Pancreas (tissue), 10 donors: ENCODE measurements at regions not wholly inside any gene's neighbourhood (a gene's known extent, or its start where the extent isn't known, plus 50 kb on each side); places are given as distances from the start of the nearest gene placed in this dataset.
"Not testable (repeated sequence)": the region's sequence is repeated elsewhere in the genome, so short reads cannot be mapped to it uniquely, and the experiment has no call there.

Source experiments
- ATAC-seq, 4 donors: fragments of 200-7000 bp; cut with Tn5 transposase; one replicate each; pipeline versions ENCODE4 v1.8.0 to v1.9.1; 2020; ENCODE audit warnings: mild to moderate bottlenecking in 4 of 4, moderate library complexity in 4 of 4
- DNase-seq, 6 donors: peaks; one replicate each; pipeline ENCODE4 v3.0.0-alpha.2; 2020
- FAIRE-seq: peaks from 2 replicates; lab custom pipeline; 2012; peaks lifted over from hg19 to GRCh38; lab: Jason Lieb, UNC
- H3K27ac ChIP-seq, 4 donors: fragments of 200-600 bp; sonication (generic); 1 replicate in 3 of 4; 2 replicates in 1 of 4; pipeline versions ENCODE4 v1.5.0 to v1.8.0; 2020
- H3K27me3 ChIP-seq, 4 donors: fragments of 200-600 bp; one replicate each; pipeline ENCODE4 v1.8.0; 2021
- H3K36me3 ChIP-seq, 3 donors: fragments of 200-600 bp; sonication (generic) in 1 of 3; one replicate each; pipeline versions ENCODE4 v1.5.0 to v1.8.0; 2020 to 2021
- H3K4me1 ChIP-seq, 3 donors: fragments of 200-600 bp; one replicate each; pipeline ENCODE4 v1.8.0; 2021
- H3K4me3 ChIP-seq, 4 donors: fragments of 200-600 bp; sonication (generic) in 2 of 4; one replicate each; pipeline versions ENCODE4 v1.5.0 to v1.8.0; 2020 to 2021
- H3K9me3 ChIP-seq, 4 donors: fragments of 200-600 bp; one replicate each; pipeline ENCODE4 v1.8.0; 2021
- CTCF ChIP-seq, 4 donors: fragments of 200-600 bp; sonication (generic) in 3 of 4; IDR thresholded peaks; one replicate each; pipeline versions ENCODE4 v1.5.0 to v1.8.0; 2021; ENCODE audit warnings: antibody characterized with exemption in 4 of 4
- WGBS, 2 donors: extraction: QIAGEN DNeasy Blood & Tissue Kit; methylation state at CpG; one replicate each; pipeline ENCODE4 v1.1.7; 2013; 5-methylcytosine and 5-hydroxymethylcytosine counted together
- intact Hi-C, 3 donors: fragments of 100-400 bp; cut with DNase I; formaldehyde crosslinking; loops; one replicate each; pipeline versions ENCODE4 v1.11.1 to v1.14.2; 2022
- donor health status: healthy with polysubstance abuse.
- donor health status: DM: no; HTN: no; CAD: no; lungs with moderate emphysema.
- donor health status: DM: no; HTN: no; CAD: no.
- donor health status: control.
- donor health status: control.
- donor health status: Bipolar disorder and iron deficiency.
- donor health status: DM: yes; HTN: yes; CAD: no.
- donor health status: DM: no; HTN: no; CAD: no.
- donor health status: DM: no; HTN: no; CAD: no.
- donor health status: DM: yes; HTN: yes; CAD: no.

- intact Hi-C loops = no loop called here
- Histone ChIP-seq H3K27ac (no peak overlapping the region), H3K4me3 (no peak overlapping the region), H3K4me1 (peaks cover 0 to 17% (median 0%) of the 10 kb centered on the region in 3 donors), H3K27me3 (no peaks in the 10 kb centered on the region), H3K36me3 (no peaks in the 10 kb centered on the region), H3K9me3 (no peaks in the 10 kb centered on the region)
- 58 to 72% methylated on average over 3 of the region's 3 CpGs for WGBS, 2 donors
- DNase-seq (no peak), FAIRE-seq (no peak), ATAC-seq (no peak)
- no peak for TF ChIP-seq CTCF (IDR thresholded peaks at IDR 0.05)
Measured at GRCh38 chr18:51255693-51256092, 58.2 kb upstream of the MEX3C start.

- peak in 3 of 4 donors; percentile 64 to 82 (median 80) for ATAC-seq
- H3K27ac ChIP-seq = no peak overlapping the region
- FAIRE-seq = no peak
- peak in 2 of 6 donors; percentile 11 to 18 for DNase-seq
- no peaks in the 10 kb centered on the region for H3K36me3 ChIP-seq
- WGBS, 2 donors = 16 to 29% methylated on average over 4 of the region's 4 CpGs
- peaks cover 0 to 17% (median 0%) of the 10 kb centered on the region in 3 donors for H3K4me1 ChIP-seq
- no peak for TF ChIP-seq CTCF (IDR thresholded peaks at IDR 0.05)
- H3K27me3 ChIP-seq = no peaks in the 10 kb centered on the region
- no peak overlapping the region for H3K4me3 ChIP-seq
- intact Hi-C loops = no loop called here
- no peaks in the 10 kb centered on the region for H3K9me3 ChIP-seq
Measured at GRCh38 chr18:51257150-51257549, 59.7 kb upstream of the MEX3C start.

GRCh38 chr18:51260118-51260517, 62.6 kb upstream of the MEX3C start:
- no peak overlapping the region for H3K4me3 ChIP-seq
- TF ChIP-seq CTCF (IDR thresholded peaks at IDR 0.05) = no peak
- FAIRE-seq (no peak), DNase-seq (no peak), ATAC-seq (no peak)
- intact Hi-C loops = no loop called here
- H3K36me3 ChIP-seq = no peaks in the 10 kb centered on the region
- 78 to 83% methylated on average over 2 of the region's 2 CpGs for WGBS, 2 donors
- no peaks in the 10 kb centered on the region for H3K27me3 ChIP-seq
- peaks cover 0 to 17% (median 0%) of the 10 kb centered on the region in 3 donors for H3K4me1 ChIP-seq
- H3K9me3 ChIP-seq = no peaks in the 10 kb centered on the region
- H3K27ac ChIP-seq = no peak overlapping the region

- H3K4me3 ChIP-seq, H3K9me3 ChIP-seq, DNase-seq, intact Hi-C loops, FAIRE-seq, H3K36me3 ChIP-seq, H3K27me3 ChIP-seq, H3K4me1 ChIP-seq, H3K27ac ChIP-seq, ATAC-seq: not testable (repeated sequence)
- WGBS, 2 donors = 57 to 66% methylated on average over 4 of the region's 4 CpGs
Measured at GRCh38 chr18:51266077-51266476, 68.6 kb upstream of the MEX3C start.

- WGBS, 2 donors = 85 to 91% methylated on average over 4 of the region's 4 CpGs
Measured at GRCh38 chr18:51266773-51267172, 69.3 kb upstream of the MEX3C start.

More at GRCh38 chr18:51266773-51267172, 69.3 kb upstream of the MEX3C start:
- Histone ChIP-seq H3K27me3 (no peaks in the 10 kb centered on the region), H3K4me3 (no peak overlapping the region), H3K4me1 (no peaks in the 10 kb centered on the region), H3K36me3 (no peaks in the 10 kb centered on the region), H3K27ac (no peak overlapping the region), H3K9me3 (no peaks in the 10 kb centered on the region)
- intact Hi-C loops = no loop called here
- no peak for DNase-seq
- no peak for FAIRE-seq
- no peak for TF ChIP-seq CTCF (IDR thresholded peaks at IDR 0.05)
- ATAC-seq = no peak
